ENCODE measurements at regions not wholly inside any gene's neighbourhood (a gene's known extent, or its start where the extent isn't known, plus 50 kb on each side); places are given as distances from the start of the nearest gene placed in this dataset.

DNA sequence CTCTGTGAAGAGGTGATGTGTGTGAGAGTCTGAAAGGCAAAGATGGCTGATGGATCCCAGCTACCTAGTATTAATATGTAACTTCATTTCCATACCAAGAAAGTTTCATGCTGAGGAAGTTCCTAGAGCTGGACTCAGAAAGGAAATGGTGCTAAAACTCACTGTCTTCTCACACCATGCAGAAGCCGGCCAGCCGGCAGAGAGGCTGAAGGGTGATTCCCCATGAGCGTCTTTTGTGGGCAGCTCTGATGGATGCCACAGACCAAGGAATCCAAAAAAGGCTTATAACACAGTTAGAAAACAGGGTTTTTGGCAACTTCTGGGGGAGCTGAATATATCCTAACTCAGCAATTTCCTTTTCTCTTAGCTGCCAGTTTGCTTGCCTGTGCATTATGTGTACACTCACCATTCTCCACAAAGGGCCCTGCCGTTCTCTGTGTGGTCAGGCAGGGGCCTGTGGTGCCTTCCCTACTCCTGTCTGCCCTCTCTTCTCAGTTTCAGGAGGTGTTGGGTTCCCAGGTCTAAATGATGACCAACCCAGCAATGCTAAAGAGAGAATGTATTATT is 289.4 kb downstream of the MTX2 start:
- no peak for FAIRE-seq
- no peak for TF ChIP-seq PAX5 (IDR thresholded peaks at IDR 0.05; ENCODE audit: insufficient read depth, low read length, severe bottlenecking)
- no peak for TF ChIP-seq POLR2AphosphoS5 (IDR thresholded peaks at IDR 0.05; ENCODE audit: low read depth, low read length)
- TF ChIP-seq SPI1 (IDR thresholded peaks at IDR 0.05; ENCODE audit: low read depth, low read length): no peak
- TF ChIP-seq POLR2A (IDR thresholded peaks at IDR 0.05; ENCODE audit: low read depth, low read length): no peak
- no peak for TF ChIP-seq TAF1 (IDR thresholded peaks at IDR 0.05; ENCODE audit: low read depth, low read length)
- no peak for TF ChIP-seq POU2F2 (IDR thresholded peaks at IDR 0.05; ENCODE audit: low read depth, low read length)
- no peak for DNase-seq (ENCODE audit: insufficient read length, low spot score)

- TF ChIP-seq TAF1 (IDR thresholded peaks at IDR 0.05; ENCODE audit: low read depth, low read length) (no peak), SPI1 (IDR thresholded peaks at IDR 0.05; ENCODE audit: low read depth, low read length) (no peak), PAX5 (IDR thresholded peaks at IDR 0.05; ENCODE audit: insufficient read depth, low read length, severe bottlenecking) (no peak), POLR2A (IDR thresholded peaks at IDR 0.05; ENCODE audit: low read depth, low read length) (no peak), POU2F2 (IDR thresholded peaks at IDR 0.05; ENCODE audit: low read depth, low read length) (no peak), POLR2AphosphoS5 (IDR thresholded peaks at IDR 0.05; ENCODE audit: low read depth, low read length) (no peak)
- FAIRE-seq (no peak), DNase-seq (ENCODE audit: insufficient read length, low spot score) (no peak)
Measured at GRCh38 chr2:176560296-176560695, 291.1 kb downstream of the MTX2 start.

- DNase-seq (ENCODE audit: insufficient read length, low spot score) (no peak), FAIRE-seq (no peak)
- TF ChIP-seq SPI1 (IDR thresholded peaks at IDR 0.05; ENCODE audit: low read depth, low read length): no peak
- no peak for TF ChIP-seq PAX5 (IDR thresholded peaks at IDR 0.05; ENCODE audit: insufficient read depth, low read length, severe bottlenecking)
- TF ChIP-seq POLR2A (IDR thresholded peaks at IDR 0.05; ENCODE audit: low read depth, low read length): no peak
- no peak for TF ChIP-seq TAF1 (IDR thresholded peaks at IDR 0.05; ENCODE audit: low read depth, low read length)
- TF ChIP-seq POU2F2 (IDR thresholded peaks at IDR 0.05; ENCODE audit: low read depth, low read length): no peak
- TF ChIP-seq POLR2AphosphoS5 (IDR thresholded peaks at IDR 0.05; ENCODE audit: low read depth, low read length): no peak
Measured at GRCh38 chr2:176561706-176562105, 292.5 kb downstream of the MTX2 start.

DNA sequence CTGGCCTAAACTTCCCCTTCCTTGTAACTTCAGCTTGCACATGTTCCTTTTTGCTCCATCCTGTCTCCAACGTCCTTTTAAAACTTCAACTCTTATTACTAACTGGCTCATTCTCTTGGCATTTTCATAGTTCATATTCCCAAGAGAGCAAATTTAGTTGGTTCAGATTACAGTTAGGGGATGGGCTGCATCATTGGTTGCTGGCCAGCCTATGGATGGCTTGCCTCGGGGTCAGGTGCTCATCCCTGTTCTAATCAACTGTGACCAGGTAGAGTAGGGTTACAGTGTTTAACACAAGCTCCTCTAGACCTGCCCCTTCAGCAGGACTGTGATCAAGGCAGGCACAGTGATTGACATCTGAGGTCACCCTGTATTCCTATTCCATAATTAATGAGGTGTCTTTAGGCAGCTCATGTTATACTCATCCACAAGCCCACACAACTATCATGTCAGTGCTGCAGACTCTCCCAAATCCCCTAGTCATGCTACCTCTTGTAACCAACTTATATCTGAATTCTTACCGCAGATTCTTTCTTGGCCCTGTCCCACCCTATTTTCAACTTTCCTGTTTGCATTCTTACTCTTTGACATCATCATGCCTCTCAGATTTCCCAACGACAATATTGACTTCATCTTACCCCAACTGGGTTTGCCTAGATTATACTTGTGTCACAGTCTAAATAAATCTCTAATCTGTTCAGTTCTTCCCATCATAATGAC is 293.3 kb downstream of the MTX2 start:
- no peak for DNase-seq (ENCODE audit: insufficient read length, low spot score)
- no peak for TF ChIP-seq POLR2AphosphoS5 (IDR thresholded peaks at IDR 0.05; ENCODE audit: low read depth, low read length)
- TF ChIP-seq PAX5 (IDR thresholded peaks at IDR 0.05; ENCODE audit: insufficient read depth, low read length, severe bottlenecking): no peak
- no peak for TF ChIP-seq SPI1 (IDR thresholded peaks at IDR 0.05; ENCODE audit: low read depth, low read length)
- no peak for TF ChIP-seq TAF1 (IDR thresholded peaks at IDR 0.05; ENCODE audit: low read depth, low read length)
- no peak for TF ChIP-seq POU2F2 (IDR thresholded peaks at IDR 0.05; ENCODE audit: low read depth, low read length)
- TF ChIP-seq POLR2A (IDR thresholded peaks at IDR 0.05; ENCODE audit: low read depth, low read length): no peak
- no peak for FAIRE-seq

GRCh38 chr2:176565641-176566323 is 296.5 kb downstream of the MTX2 start:
- no peak for TF ChIP-seq POLR2AphosphoS5 (IDR thresholded peaks at IDR 0.05; ENCODE audit: low read depth, low read length)
- no peak for TF ChIP-seq POLR2A (IDR thresholded peaks at IDR 0.05; ENCODE audit: low read depth, low read length)
- no peak for TF ChIP-seq TAF1 (IDR thresholded peaks at IDR 0.05; ENCODE audit: low read depth, low read length)
- no peak for TF ChIP-seq POU2F2 (IDR thresholded peaks at IDR 0.05; ENCODE audit: low read depth, low read length)
- no peak for TF ChIP-seq SPI1 (IDR thresholded peaks at IDR 0.05; ENCODE audit: low read depth, low read length)
- no peak for TF ChIP-seq PAX5 (IDR thresholded peaks at IDR 0.05; ENCODE audit: insufficient read depth, low read length, severe bottlenecking)
- FAIRE-seq (no peak), DNase-seq (ENCODE audit: insufficient read length, low spot score) (no peak)

DNA sequence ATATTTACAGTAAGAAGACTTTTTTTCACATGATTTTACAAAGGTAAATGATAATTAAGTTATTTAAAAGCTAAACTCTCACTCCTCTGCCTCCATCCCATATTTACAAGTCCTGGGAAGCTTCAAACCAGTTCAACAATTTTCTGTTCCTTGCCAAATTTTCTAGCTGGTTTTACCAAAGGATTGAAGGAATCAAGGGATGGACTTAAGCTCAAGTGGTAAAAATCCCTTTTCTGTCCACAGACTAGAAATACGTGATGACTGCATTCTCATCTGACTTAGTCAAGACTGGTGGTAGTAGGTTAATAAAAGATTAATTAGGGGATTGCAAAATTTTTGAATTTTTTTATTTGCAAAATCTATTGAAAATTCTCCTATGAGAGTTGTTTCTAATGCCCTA is 297.3 kb downstream of the MTX2 start:
- FAIRE-seq: no peak
- no peak for TF ChIP-seq TAF1 (IDR thresholded peaks at IDR 0.05; ENCODE audit: low read depth, low read length)
- no peak for TF ChIP-seq SPI1 (IDR thresholded peaks at IDR 0.05; ENCODE audit: low read depth, low read length)
- DNase-seq (ENCODE audit: insufficient read length, low spot score): no peak

GRCh38 chr2:176566961-176567360 is 297.7 kb downstream of the MTX2 start:
- DNase-seq (ENCODE audit: insufficient read length, low spot score) (no peak), FAIRE-seq (no peak)
- no peak for TF ChIP-seq POLR2A (IDR thresholded peaks at IDR 0.05; ENCODE audit: low read depth, low read length)
- no peak for TF ChIP-seq PAX5 (IDR thresholded peaks at IDR 0.05; ENCODE audit: insufficient read depth, low read length, severe bottlenecking)
- TF ChIP-seq POU2F2 (IDR thresholded peaks at IDR 0.05; ENCODE audit: low read depth, low read length): no peak

- DNase-seq (ENCODE audit: insufficient read length, low spot score) (no peak), FAIRE-seq (no peak)
- no peak for TF ChIP-seq TAF1 (IDR thresholded peaks at IDR 0.05; ENCODE audit: low read depth, low read length)
- TF ChIP-seq PAX5 (IDR thresholded peaks at IDR 0.05; ENCODE audit: insufficient read depth, low read length, severe bottlenecking): no peak
- TF ChIP-seq SPI1 (IDR thresholded peaks at IDR 0.05; ENCODE audit: low read depth, low read length): no peak
- TF ChIP-seq POLR2AphosphoS5 (IDR thresholded peaks at IDR 0.05; ENCODE audit: low read depth, low read length): no peak
- no peak for TF ChIP-seq POLR2A (IDR thresholded peaks at IDR 0.05; ENCODE audit: low read depth, low read length)
- no peak for TF ChIP-seq POU2F2 (IDR thresholded peaks at IDR 0.05; ENCODE audit: low read depth, low read length)
Measured at GRCh38 chr2:176567361-176567760, 298.1 kb downstream of the MTX2 start.

GRCh38 chr2:176569574-176569973 is 300.3 kb downstream of the MTX2 start:
- no peak for DNase-seq (ENCODE audit: insufficient read length, low spot score)
- no peak for TF ChIP-seq PAX5 (IDR thresholded peaks at IDR 0.05; ENCODE audit: insufficient read depth, low read length, severe bottlenecking)
- no peak for TF ChIP-seq POLR2AphosphoS5 (IDR thresholded peaks at IDR 0.05; ENCODE audit: low read depth, low read length)
- no peak for TF ChIP-seq POU2F2 (IDR thresholded peaks at IDR 0.05; ENCODE audit: low read depth, low read length)
- no peak for TF ChIP-seq SPI1 (IDR thresholded peaks at IDR 0.05; ENCODE audit: low read depth, low read length)
- no peak for TF ChIP-seq POLR2A (IDR thresholded peaks at IDR 0.05; ENCODE audit: low read depth, low read length)
- TF ChIP-seq TAF1 (IDR thresholded peaks at IDR 0.05; ENCODE audit: low read depth, low read length): no peak
- no peak for FAIRE-seq

All from GM12891 (cell line).